CD1c-positive myeloid dendritic cell (primary cell): ENCODE measurements at regions not wholly inside any gene's neighbourhood (a gene's known extent, or its start where the extent isn't known, plus 50 kb on each side); places are given as distances from the start of the nearest gene placed in this dataset.
"Not testable (repeated sequence)": the region's sequence is repeated elsewhere in the genome, so short reads cannot be mapped to it uniquely, and the experiment has no call there.

Experiments
- DNase-seq: peaks from one replicate; pipeline ENCODE4 v3.0.0-alpha.2; 2016; ENCODE audit errors: extremely low spot score

DNA sequence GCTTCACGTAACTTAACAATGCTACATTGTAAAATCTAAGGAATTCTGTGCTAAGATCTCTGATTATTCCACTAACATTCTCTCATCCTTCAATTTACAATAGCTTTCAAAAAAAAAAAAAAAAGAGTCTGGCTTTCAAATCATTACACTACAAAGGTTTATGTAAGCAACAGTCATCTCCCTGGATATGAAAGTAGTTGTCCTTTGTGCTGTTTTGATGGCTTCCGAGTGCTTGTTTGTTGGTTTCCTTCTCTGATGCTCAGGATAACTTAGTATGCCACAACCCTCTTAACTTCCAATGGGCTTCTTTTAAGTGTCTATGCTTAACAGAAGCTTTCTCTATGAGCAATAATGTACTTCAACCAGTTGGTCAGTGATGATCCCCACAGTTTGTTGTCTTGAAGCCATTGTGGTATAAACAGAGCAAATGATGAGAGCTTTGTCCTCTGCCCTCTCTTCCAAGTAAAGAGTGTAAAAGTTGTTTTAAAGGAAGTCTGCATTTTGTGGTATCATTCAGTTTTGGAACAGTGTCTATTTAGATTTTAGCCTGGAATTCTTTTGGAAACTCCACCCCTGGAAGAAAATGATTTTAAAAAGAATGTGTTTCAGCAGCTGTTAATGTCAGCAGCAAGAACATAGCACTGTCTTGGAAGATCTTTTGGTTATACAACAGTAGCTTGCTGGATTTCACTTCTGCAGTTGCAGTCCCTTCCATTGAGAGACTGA is 396.1 kb upstream of the RGS6 start:
- no peak for DNase-seq

DNA sequence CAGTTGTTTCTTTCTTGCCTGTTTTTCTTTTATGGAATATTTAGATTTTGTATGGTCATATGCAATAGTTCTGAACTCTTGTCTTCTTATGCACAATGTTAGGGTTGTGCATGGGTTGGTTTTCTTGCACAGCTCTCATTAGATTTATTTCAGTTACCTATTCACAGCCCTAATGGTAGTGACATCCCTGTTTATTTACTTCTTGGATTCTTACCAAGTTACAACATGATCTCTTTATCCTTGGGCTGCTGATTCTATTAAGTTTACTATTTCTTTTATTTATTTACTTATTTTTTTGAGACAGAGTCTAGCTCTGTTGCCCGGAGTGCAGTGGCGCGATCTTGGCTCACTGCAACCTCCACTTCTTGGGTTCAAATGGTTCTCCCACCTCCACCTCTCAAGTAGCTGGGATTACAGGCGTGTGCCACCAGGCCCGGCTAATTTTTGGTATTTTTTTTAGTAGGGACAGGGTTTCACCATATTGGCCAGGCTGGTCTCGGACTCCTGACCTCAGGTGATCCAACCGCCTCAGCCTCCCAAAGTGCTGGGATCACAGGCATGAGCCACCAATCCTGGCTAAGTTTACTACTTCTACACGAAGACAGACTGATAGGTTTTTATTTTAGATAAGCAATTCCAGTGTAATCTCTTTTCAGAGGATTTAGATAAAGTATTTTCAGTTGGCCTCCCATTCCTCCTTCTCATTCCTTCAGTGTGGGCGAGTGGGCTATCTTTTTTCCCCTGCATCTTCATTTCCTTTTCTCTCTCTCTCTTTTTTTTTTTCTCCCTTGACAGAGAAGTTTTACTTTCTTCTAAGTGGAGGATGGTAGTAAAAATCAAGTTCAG is 395.1 kb upstream of the RGS6 start:
- no peak for DNase-seq

DNA sequence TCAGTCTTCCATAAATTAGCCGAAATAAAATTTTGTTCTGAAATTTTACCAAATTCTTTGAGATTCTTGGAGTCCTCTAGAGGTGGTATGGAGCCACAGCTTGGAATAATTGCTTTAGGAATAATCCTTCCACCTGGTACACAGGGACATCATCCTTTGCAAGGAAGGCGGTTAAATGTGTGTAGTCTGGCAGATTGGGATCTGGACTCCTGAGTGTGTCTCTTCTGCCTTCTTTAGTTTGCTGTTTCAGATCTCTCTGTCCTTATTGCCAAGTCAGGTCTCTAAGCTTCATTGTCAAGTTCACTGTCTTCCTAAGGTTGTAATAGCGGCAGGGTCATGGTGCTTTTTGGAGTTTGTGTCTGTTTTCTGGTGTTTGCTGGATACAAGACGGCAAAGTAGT is 393.9 kb upstream of the RGS6 start:
- no peak for DNase-seq

DNA sequence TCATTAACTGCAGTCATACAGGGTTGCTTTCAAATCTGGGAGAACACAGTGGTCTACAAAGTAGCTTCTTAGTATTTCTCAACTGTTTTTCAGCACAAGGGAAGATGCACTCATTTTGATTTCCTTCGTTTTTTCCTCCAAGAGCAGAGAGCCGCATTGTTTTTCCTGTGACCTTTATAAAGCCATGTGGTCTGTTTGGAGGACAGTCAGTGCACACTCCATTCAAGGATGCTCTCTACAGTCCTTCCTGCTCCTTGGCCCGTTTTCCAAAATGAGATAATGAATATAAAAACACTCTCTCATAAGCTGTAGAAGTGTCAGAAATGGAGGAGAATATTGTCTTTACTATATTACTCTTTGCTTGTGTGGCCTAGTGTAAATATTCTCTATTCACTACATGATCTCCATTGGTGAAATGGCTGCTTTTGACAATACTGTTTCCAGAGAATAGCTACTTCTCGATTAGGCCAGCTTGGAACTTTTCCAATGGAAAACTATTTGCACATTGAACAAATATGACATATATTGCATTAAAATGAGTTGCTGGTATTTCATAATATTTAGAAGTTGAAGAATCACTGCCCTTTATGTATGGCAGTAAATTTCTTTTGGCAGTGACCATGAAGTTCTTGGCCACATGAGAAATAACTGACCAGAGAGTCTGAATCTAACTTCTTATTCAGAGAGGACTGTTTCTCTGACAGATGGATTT is 393.1 kb upstream of the RGS6 start:
- DNase-seq: no peak

DNA sequence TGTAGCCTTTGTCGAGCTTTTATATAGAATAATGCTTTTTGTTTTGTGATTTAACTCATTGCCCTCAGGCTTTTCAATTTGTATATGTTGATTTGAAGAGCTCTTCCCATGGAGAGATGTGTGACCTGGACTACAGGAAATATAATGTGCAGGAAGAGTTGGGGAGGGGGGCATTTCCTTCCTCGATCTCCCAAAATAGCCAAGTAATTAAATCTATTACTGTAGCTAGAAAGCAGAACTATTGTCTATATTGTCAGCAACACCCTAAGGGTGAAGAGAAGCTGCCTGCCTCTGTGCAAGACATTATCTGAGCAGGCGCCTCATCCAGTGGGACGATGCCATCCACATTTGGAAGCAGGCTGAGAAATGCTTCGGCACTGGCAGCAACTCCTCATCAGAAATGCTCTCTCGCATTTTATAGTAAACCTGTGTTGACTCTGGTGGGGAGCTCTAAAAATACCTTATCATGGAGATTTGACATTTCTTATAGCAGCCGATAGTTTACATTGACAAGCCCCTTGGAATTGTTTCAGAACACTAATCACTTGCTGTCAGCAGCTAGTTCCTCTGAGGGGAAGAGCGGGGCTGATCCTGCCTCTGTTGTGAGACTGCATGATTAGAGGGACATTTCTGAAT is 392.5 kb upstream of the RGS6 start:
- DNase-seq: no peak

DNA sequence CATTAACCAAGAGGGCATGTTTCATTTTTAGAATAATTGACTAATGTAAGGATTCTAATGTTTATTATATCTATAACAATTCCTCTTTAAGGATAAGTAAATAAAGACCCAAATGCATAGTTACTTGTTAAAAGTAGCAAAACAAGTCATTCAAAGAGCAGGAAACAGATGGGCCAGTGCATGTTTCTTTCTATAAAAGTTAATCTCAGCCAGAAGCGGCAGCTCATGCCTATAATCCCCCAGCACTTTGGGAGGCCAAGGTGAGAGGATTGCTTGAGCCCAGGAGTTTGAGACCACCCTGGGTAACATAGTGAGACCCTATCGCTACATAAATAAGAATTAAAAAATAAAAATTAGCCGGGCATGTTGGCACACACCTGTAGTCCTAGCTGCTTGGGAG is 391.0 kb upstream of the RGS6 start:
- no peak for DNase-seq

DNA sequence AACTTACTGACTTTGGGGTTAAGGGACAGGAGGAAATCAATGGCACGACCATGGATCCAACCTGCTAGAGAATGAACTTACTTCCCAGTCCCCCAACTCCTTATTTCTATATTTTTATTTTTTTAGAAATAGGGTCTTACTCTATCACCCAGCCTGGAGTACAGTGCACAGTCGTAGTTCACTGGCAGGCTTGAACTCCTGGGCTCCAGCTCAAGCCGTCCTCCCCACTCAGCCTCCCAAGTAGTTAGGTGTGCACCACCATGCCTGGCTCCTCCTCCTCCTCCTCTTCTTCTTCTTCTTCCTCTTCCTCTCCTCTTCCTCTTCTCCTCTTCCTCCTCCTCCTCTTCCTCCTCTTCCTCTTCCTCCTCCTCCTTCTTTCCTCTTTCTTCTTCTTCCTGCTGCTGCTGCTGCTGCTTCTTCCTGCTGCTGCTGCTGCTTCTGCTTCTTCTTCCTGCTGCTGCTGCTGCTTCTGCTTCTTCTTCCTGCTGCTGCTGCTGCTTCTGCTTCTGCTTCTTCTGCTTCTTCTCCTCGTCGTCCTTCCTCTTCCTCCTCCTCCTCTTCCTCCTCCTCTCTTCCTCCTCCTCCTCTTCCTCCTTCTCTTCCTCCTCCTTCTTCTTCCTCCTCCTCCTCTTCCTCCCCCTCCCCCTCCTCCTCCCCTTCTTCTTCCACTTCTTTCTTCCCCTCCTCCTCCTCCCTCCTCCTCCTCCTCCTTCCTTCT is 390.1 kb upstream of the RGS6 start:
- DNase-seq: no peak

DNA sequence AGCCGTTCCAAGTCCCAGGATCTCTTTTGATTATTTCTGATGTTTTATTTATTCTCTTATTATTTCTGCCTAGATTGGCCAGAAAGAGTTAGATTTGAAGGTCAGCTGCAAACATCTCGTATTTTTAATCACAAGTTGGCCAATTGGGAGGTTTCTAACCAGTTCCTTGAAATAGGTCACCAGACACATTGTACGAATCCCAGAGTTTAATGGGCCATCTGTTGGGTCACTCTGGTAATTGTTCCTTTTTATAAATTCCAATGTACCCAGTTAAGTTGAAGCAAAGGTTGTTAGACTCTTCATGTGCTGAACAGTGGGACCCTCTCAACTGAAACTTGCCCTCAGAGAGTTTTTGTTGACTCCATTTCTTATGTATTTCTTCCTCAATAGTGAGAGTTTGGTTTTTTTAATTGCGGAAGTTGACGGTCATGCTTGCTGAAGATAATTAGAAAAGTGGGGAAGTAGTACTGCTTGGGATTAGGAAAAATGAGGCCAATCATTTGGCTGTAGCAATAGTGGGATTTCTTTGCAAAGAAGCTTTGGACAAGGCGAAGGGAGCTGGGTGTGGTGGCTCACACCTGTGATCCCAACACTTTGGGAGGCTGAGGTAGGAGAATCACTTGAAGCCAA is 382.7 kb upstream of the RGS6 start:
- peak; percentile 15 for DNase-seq

DNA sequence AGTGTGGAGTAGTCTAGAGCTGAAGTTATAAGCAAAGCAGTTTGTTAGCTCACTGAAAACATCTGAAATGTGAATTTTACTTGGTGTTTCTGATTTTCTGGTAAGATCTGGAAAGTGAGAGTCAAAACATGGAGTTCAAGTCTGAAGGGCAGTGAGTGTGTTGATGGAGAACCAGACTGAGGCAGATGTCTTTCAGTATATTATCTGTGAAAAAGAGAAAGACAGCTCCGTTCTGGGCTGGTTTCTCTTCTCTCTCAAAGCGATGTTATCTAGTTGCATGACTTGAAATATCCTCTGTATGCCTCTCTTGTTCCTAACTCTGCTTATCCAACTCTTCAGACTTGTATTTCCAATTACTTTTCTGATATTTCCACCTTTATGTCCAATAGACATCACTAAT is 381.9 kb upstream of the RGS6 start:
- DNase-seq: no peak

DNA sequence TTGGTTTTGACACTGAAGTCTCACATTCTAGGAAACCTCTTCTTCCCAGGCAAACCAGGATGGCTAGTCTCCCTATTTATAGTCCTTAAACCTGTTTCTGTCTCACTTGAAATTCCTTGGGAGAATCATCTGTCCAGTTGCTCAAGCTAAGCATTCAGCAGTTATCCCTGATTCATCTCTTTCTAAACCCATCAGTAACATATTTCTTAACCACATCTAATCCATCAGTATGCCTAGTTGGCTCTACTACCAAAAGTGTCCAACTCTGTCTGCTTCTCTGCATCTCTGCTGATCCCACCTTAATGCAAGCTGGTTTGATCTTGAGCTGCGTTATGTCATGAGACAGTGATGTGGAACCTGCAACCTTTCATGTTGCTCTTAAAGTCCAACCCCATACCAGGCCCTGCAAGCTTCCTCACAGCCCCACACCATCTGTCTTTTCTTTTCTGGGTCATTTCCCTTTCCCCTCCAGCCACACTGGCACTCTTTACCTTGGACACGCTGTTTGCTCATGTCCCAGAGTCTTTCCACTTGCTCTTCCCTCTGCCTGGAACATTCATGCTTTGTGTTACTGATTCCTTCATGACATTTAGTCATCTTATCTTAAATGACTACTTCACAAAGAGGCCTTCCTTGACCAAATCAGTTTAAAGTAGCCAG is 380.8 kb upstream of the RGS6 start:
- DNase-seq: no peak

DNA sequence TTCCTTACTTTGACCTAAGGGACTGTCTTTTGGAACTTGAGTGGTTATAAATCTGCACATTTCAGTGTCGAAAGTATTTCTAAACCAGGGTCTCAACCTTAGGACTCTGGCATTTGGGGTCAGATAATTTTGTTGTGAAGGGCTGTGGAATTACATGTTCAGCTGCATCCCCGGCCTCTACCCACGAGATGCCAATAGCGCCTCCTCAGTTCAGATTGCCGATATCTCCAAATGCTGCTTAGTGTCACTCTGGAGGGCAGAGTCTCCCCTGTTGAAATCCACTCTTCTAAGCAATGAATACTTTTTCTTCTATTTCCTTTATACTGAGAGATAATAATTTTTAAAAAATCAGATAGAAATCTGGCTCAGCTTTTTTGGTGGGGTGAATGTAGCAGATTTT is 379.4 kb upstream of the RGS6 start:
- no peak for DNase-seq

DNA sequence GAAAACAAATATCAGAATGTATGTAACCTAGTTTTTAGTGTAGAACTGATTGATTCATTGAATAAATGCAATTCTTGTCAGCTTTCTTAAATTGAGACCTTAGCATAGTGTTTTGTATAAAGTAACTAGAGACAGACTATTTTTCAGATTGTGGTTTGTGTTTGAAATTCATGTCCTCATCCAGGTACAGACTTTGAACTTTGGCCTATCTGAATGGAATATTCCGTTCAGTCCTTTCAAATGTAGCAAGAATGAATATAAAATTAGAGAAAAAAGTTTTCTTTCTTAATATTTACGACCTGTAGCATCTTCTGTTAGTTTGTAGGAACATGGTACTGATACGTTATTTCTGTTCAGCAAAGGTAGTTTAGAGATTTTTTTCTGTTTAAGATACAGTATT is 378.4 kb upstream of the RGS6 start:
- DNase-seq: no peak

DNA sequence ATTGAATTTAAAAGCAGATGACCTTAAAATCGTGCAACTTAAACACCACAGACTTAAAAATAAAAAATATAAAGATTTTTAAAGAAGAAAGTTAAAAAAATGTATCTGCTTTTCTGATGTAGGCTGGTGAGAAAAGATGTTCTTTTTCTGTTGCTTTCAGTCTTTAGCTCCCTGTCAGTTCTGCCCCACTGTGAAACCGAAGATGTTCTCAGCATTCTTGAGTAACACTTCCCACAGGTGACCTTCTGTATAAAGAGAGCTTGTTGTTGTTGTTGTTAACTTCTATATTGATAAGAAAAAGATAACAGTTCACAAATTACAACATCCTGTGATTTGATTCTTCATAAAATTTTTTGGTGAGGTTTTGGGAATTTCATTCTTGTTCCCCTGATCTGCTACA is 377.9 kb upstream of the RGS6 start:
- DNase-seq: no peak

DNA sequence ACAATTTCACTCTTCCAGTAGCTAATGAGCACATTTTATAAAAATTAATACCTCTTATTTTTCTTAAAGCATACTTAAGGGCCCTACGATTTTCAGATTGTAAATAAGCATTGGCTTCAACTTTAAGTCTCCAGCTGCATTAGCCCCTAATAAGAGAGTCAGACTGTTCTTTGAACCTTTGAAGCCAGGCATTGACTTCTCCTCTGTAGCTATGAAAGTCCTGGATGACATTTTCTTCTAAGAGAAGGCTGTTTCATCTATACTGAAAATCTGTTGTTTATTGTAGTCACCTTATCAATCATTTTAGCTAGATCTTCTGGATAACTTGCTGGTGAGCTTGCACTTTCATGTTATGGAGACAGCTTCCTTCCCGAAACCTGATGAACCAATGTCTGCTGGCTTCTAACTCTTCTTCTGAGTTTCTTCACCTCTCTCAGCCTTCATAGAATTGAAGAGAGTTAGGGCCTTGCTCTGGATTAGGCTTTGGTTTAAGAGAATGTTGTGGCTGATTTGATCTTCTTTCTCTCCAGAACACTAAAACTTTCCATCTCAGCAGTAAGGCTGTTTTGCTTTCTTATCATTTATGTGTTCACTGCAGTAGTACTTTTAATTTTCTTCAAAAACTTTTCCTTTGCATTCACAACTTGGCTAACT is 377.1 kb upstream of the RGS6 start:
- no peak for DNase-seq

DNA sequence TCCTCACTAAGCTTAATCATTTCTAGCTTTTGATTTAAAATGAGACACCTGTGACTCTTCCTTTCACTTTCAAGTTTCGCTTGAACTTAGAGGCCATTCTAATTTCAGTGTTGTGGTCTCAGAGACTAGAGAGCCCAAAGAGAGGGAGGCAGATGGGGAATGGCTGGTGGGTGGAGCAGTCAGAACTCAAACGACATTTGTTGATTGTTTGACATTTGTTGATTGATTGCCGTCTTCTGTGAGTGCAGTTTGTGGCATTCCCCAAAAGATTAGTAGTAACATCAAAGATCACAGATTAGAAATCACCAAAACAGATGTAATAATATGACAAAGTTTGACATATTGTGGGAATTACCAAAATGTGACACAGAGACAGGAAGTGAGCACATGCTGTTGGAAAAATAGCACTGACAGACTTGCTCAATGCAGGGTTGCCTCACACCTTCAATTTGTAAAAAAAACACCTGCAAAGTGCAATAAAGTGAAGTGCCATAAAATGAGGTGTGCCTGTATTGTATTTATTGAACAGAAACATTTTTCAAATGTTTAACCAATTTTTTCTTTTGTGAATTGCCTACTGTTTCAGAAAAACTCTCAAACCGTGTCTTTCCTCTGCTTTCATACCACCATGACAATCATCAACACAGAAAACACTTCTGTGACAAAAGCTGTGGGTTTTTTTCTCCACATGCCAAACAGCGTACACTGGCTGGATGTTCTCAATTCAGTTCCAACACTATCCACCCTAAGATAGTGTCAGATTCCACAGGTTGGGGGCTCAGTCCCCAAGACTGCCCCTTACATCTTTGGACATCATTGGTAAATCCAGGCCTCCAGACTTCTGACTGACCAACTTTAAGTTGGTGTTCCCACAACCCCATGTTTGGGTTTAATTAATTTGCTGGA is 376.3 kb upstream of the RGS6 start:
- DNase-seq: peak; percentile 29

DNA sequence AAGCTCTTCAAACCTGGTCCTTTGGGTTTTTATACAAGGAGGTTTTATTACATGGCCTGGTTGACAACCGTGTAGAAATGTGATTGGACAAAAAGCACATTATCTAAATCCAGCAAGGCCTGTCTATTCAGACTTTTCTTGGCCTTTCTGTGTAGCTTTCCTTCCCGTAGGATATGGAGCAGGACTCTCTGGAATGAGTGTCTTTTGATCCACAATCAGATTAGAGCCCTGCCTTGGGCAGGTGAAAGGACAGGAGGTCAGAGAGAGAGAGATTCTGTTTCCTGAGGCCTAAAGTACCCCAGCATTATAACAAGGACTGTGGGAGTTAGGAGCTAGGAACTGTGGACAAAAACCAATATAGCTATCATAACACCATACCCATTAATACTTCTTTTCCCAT is 375.5 kb upstream of the RGS6 start:
- no peak for DNase-seq

DNA sequence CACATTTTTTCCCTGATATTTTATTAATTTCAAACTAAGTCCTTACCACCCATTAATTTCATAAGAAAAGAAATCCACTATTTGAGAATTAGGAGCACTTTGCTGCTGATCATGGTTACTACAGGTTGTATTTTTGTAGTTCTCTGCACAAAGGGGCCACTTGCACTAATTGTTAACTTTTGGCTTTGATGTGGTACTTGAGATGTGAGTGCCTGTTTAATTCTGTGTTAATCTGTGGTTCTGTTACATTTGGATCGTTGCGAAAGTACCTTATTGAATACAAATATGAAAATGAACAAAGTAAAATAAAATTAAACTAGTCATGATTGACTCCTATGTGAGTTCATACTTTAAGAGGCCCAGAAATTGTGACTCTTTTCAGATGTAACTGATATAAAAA is 374.9 kb upstream of the RGS6 start:
- DNase-seq: no peak

DNA sequence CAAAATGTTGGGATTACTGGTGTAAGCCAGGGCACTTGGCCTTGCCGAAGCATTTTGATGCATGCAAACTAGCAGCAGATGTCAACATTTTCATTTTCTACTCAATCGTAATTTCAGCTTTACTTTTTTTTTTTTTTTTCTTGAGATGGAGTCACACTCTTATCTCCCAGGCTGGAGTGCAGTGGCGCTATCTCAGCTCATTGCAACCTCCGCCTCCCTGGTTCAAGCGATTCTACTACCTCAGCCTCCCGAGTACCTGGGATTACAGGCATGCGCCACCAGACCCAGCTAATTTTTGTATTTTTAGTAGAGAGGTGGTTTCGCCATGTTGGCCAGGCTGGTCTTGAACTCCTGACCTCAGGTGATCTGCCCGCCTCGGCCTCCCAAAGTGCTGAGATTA is 373.3 kb upstream of the RGS6 start:
- not testable (repeated sequence) for DNase-seq

DNA sequence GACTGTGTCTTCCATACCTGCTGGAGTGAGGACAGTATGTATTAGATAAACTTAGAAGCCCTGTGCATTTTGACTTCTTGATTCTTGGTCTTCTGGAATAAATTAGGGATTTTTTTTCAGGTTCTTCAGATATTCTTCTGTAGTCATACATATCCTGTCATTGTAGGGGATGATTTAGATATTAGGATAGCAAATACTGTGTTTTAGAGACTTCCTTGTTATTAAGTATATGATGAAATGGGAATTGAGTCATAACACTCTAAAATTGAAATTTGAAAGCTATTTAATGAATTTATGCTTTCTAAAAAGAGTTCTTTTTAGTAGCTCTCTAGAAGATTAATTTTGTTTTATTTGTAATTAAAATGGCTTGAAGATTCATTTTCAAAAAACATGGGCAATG is 371.5 kb upstream of the RGS6 start:
- DNase-seq: no peak
